NB4 (cell line): ENCODE measurements at regions not wholly inside any gene's neighbourhood (a gene's known extent, or its start where the extent isn't known, plus 50 kb on each side); places are given as distances from the start of the nearest gene placed in this dataset.

ENCODE experiments used
- DNase-seq: peaks from one replicate; pipeline ENCODE4 v3.0.0; 2010; ENCODE audit warnings: low read depth
- H3K4me3 ChIP-seq: one replicate; pipeline ENCODE4 v1.5.1; 2011; ENCODE audit warnings: mild to moderate bottlenecking, low read depth, low read length, moderate library complexity
- MYC ChIP-seq: IDR thresholded peaks from 2 replicates; pipeline ENCODE4 v1.6.1; 2011; ENCODE audit warnings: low read depth, low read length
- POLR2A ChIP-seq: IDR thresholded peaks from 2 replicates; pipeline ENCODE4 v1.6.1; 2011; ENCODE audit warnings: mild to moderate bottlenecking; ENCODE audit not compliant: insufficient read length; ENCODE audit errors: extremely low read depth
- TF ChIP-seq, protein P1 (sequence below): IDR thresholded peaks from one replicate; pipeline ENCODE4 v1.5.1; 2012; ENCODE audit warnings: low read depth, low read length
- TF ChIP-seq, protein P2 (sequence below): IDR thresholded peaks from 2 replicates; pipeline ENCODE4 v1.6.1; 2011; ENCODE audit warnings: low read depth, low read length

DNA sequence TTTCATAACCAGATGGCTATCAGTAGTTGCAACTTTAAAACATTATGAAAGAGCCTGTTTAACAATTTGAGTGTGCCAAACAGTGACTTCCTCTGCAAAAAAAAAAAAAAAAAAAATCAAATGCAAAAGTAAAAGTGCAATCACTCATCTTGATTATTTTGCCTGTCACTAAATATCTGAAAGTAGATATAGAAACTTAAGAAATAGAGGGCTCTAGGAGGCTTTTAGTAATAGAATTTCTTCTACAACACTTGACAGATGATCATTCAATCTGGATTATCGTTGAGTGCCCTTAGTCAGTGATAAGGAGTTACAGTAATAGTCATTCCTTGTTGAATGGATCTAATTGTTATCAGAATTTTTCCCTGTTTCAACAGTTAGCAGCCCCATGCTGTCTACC lies 101.8 kb downstream of the CETN3 start:
- TF ChIP-seq POLR2A, result no peak
- TF ChIP-seq, protein P1, sequence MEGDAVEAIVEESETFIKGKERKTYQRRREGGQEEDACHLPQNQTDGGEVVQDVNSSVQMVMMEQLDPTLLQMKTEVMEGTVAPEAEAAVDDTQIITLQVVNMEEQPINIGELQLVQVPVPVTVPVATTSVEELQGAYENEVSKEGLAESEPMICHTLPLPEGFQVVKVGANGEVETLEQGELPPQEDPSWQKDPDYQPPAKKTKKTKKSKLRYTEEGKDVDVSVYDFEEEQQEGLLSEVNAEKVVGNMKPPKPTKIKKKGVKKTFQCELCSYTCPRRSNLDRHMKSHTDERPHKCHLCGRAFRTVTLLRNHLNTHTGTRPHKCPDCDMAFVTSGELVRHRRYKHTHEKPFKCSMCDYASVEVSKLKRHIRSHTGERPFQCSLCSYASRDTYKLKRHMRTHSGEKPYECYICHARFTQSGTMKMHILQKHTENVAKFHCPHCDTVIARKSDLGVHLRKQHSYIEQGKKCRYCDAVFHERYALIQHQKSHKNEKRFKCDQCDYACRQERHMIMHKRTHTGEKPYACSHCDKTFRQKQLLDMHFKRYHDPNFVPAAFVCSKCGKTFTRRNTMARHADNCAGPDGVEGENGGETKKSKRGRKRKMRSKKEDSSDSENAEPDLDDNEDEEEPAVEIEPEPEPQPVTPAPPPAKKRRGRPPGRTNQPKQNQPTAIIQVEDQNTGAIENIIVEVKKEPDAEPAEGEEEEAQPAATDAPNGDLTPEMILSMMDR, result no peak
- TF ChIP-seq, protein P2, sequence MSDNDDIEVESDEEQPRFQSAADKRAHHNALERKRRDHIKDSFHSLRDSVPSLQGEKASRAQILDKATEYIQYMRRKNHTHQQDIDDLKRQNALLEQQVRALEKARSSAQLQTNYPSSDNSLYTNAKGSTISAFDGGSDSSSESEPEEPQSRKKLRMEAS, result no peak
- no peak for DNase-seq
- H3K4me3 ChIP-seq, result no peak overlapping the region

DNA sequence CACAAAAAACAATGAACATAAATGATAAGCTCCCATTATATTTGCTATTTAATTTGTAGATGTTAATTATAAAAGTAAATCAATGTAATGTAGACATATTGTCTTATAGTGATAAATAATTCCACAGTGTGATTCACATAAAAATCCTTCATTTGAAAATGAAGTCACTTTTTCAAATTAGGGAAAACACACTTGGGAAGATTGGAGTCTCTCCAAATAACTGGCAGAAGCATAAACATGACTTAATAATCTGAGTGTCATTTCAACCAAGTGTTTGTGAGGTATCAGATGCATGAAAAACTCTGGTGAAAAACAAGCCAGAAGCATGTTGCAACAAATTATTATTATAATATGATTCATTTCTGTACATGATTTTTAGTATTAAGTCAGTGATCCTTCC lies 102.2 kb downstream of the CETN3 start:
- TF ChIP-seq POLR2A (no peak), MYC (no peak)
- TF ChIP-seq, protein P2, result no peak
- TF ChIP-seq, protein P1, result no peak

DNA sequence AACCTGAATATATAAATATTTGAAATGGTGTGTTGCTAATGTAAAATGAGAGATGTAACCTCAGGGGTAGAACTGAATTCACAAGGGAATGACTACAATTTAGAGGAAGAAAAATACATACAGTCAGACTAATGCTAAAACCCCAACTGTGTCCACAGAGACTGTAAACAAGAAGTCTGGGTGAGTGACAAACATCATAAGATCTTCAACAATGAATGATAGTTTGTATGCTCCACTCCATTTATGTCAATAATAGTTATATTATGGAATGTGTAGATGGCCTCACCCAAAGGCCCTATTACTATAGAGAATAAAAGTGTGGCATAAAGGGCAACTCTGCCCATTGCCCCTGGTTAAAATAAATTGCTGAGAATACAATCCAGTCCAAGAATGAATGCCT lies 102.9 kb downstream of the CETN3 start:
- no peak overlapping the region for H3K4me3 ChIP-seq
- DNase-seq, result no peak
- TF ChIP-seq POLR2A, result no peak
- TF ChIP-seq, protein P2, result no peak
- no peak for TF ChIP-seq MYC
- TF ChIP-seq, protein P1, result no peak

More for the DNA sequence above, 102.2 kb downstream of the CETN3 start:
- no peak for DNase-seq
- H3K4me3 ChIP-seq, result no peak overlapping the region

DNA sequence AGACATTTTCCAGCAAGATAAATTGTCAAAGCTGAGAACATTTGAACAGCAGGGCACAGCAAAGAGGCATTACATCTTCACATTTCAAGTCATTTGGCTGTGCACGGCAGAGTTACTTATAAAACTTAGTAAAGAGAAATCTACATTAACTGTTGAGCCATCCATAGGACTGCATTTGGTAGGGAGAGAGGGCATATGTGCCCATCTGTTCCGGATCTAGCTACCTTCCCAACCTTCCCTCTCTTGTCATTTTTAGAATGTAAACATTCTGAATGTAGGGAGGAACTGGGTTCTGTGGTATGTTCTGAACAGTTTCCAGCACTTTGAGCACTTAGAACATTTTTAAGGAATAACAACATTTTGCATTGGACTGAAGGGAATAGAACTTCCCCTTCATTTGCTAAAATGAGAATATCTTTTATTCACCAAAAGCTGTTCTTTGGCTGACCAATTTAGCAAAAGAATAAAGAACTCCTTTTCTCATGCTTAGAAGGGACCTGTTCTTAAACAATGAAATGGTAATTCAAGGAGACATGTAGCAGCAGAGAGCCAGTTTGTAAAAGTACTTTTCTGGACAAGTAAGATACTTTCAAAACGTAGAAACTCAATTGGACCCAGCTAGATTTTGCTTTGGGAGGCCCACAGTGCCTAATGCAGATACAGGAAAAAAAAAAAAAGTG lies 104.4 kb downstream of the CETN3 start:
- no peak for DNase-seq
- TF ChIP-seq, protein P1, result no peak
- TF ChIP-seq, protein P2, result no peak
- TF ChIP-seq POLR2A (no peak), MYC (no peak)
- H3K4me3 ChIP-seq, result no peak overlapping the region

DNA sequence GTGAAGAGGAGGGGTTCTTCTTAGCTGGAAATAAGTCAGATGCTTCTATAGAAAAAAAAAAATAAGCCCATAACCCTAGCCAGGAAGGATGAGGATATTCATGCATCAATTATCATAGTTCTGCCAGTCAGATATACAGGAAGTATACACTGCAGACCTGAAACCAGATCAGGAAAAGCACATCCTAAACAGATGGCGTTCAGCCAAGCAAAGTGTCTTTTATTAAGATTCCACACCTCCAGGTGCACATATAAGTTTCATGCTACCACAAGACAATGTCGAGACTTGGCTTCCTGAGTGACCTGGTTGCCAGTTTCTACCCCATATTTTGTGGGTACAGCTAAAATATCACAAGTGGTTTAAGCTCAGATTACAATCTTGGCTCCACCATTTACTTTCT lies 108.3 kb downstream of the CETN3 start:
- no peak overlapping the region for H3K4me3 ChIP-seq
- TF ChIP-seq, protein P1, result no peak
- TF ChIP-seq POLR2A (no peak), MYC (no peak)
- TF ChIP-seq, protein P2, result no peak
- no peak for DNase-seq
